ENCODE measurements at regions not wholly inside any gene's neighbourhood (a gene's known extent, or its start where the extent isn't known, plus 50 kb on each side); places are given as distances from the start of the nearest gene placed in this dataset.

- no peaks in the 10 kb centered on the region for H3K4me1 ChIP-seq
Observed at GRCh38 chr12:90280564-90281058, 572.0 kb upstream of the ATP2B1 start.

GRCh38 chr12:90280033-90280432, 571.4 kb upstream of the ATP2B1 start:
- H3K4me3 ChIP-seq = no peak overlapping the region
- intact Hi-C loops (cut with DNase I) = no loop called here
- H3K27ac ChIP-seq = no peak overlapping the region
- no peak for DNase-seq
- H3K27me3 ChIP-seq = no peaks in the 10 kb centered on the region
- no peaks in the 10 kb centered on the region for H3K4me1 ChIP-seq
- no peak overlapping the region for H3K9ac ChIP-seq (ENCODE audit: low read depth in 2 of 2, low read length in 2 of 2)
- peaks cover 4% of the 10 kb centered on the region for H3K9me3 ChIP-seq
- no peaks in the 10 kb centered on the region for H3K36me3 ChIP-seq
- TF ChIP-seq CTCF (IDR thresholded peaks at IDR 0.05) = no peak

More at GRCh38 chr12:90280564-90281058, 572.0 kb upstream of the ATP2B1 start:
- H3K36me3 ChIP-seq = no peaks in the 10 kb centered on the region
- H3K27me3 ChIP-seq = no peaks in the 10 kb centered on the region
- DNase-seq = no peak
- no peak for TF ChIP-seq CTCF (IDR thresholded peaks at IDR 0.05)
- no peak overlapping the region for H3K4me3 ChIP-seq
- no peak overlapping the region for H3K27ac ChIP-seq
- peaks cover 4% of the 10 kb centered on the region for H3K9me3 ChIP-seq
- no peak overlapping the region for H3K9ac ChIP-seq (ENCODE audit: low read depth in 2 of 2, low read length in 2 of 2)
- intact Hi-C loops (cut with DNase I) = no loop called here

- Histone ChIP-seq H3K4me1 (no peaks in the 10 kb centered on the region), H3K36me3 (no peaks in the 10 kb centered on the region), H3K4me3 (no peak overlapping the region), H3K27me3 (no peaks in the 10 kb centered on the region), H3K9ac (ENCODE audit: low read depth in 2 of 2, low read length in 2 of 2) (no peak overlapping the region), H3K9me3 (no peaks in the 10 kb centered on the region), H3K27ac (no peak overlapping the region)
- intact Hi-C loops (cut with DNase I) = loop anchor here (10.0 kb wide), 1 partner anchor 580 kb away; no protein-coding TSS in a partner anchor
- no peak for TF ChIP-seq CTCF (IDR thresholded peaks at IDR 0.05)
- no peak for DNase-seq
Observed at GRCh38 chr12:90275088-90275487, 566.5 kb upstream of the ATP2B1 start.

- Histone ChIP-seq H3K36me3 (no peaks in the 10 kb centered on the region), H3K27ac (no peak overlapping the region), H3K9me3 (no peaks in the 10 kb centered on the region), H3K4me1 (no peaks in the 10 kb centered on the region), H3K9ac (ENCODE audit: low read depth in 2 of 2, low read length in 2 of 2) (no peak overlapping the region), H3K27me3 (no peaks in the 10 kb centered on the region), H3K4me3 (no peak overlapping the region)
- TF ChIP-seq CTCF (IDR thresholded peaks at IDR 0.05) = no peak
- no peak for DNase-seq
- intact Hi-C loops (cut with DNase I) = loop anchor here (10.0 kb wide), 1 partner anchor 580 kb away; no protein-coding TSS in a partner anchor
Observed at GRCh38 chr12:90274407-90274806, 565.8 kb upstream of the ATP2B1 start.

- H3K4me3 ChIP-seq = no peak overlapping the region
- DNase-seq = no peak
- no peaks in the 10 kb centered on the region for H3K4me1 ChIP-seq
- intact Hi-C loops (cut with DNase I) = no loop called here
- no peaks in the 10 kb centered on the region for H3K9me3 ChIP-seq
- no peak overlapping the region for H3K27ac ChIP-seq
- no peaks in the 10 kb centered on the region for H3K36me3 ChIP-seq
- H3K9ac ChIP-seq (ENCODE audit: low read depth in 2 of 2, low read length in 2 of 2) = no peak overlapping the region
- H3K27me3 ChIP-seq = no peaks in the 10 kb centered on the region
- no peak for TF ChIP-seq CTCF (IDR thresholded peaks at IDR 0.05)
Observed at GRCh38 chr12:90268574-90268973, 559.9 kb upstream of the ATP2B1 start.

Measured in colonic mucosa (tissue), 4 donors.